PC-9 (cell line): ENCODE measurements at regions not wholly inside any gene's neighbourhood (a gene's known extent, or its start where the extent isn't known, plus 50 kb on each side); places are given as distances from the start of the nearest gene placed in this dataset.

Experiments
- BruUV-seq: library from RNA; stranded (reverse); fragments of 400-500 nt; replicated peaks from 2 replicates; lab custom pipeline; 2021; lab: Mats Ljungman, UMichigan
- CTCF ChIA-PET: fragments of 300-600 bp; sonication (Branson Sonifier 250); formaldehyde crosslinking; loops from one replicate; lab custom pipeline; 2022; ENCODE audit warnings: antibody characterized with exemption; lab: Charles Lee
- POLR2A ChIA-PET: fragments of 300-600 bp; sonication (Branson Sonifier 250); formaldehyde crosslinking; loops from one replicate; lab custom pipeline; 2022; ENCODE audit warnings: antibody characterized with exemption; ENCODE audit not compliant: unreplicated experiment; lab: Charles Lee
- DNase-seq, 2 experiments: peaks; one replicate each; pipeline versions ENCODE4 v3.0.0 to v3.0.0-alpha.2; 2015 to 2022; ENCODE audit warnings: mixed read lengths in 1 of 2
- H2AFZ ChIP-seq: fragments of 200-600 bp; sonication (generic); 2 replicates; pipeline ENCODE4 v1.8.1; 2017; ENCODE audit warnings: antibody characterized with exemption
- H3F3A ChIP-seq: fragments of 200-600 bp; sonication (generic); 2 replicates; pipeline ENCODE4 v1.8.1; 2017; ENCODE audit warnings: antibody characterized with exemption, mild to moderate bottlenecking, low read depth; ENCODE audit not compliant: insufficient read depth
- H3K27ac ChIP-seq: fragments of 200-600 bp; sonication (generic); 2 replicates; pipeline ENCODE4 v1.6.1; 2016; ENCODE audit warnings: mixed run types
- H3K27me3 ChIP-seq: fragments of 200-600 bp; sonication (generic); 2 replicates; pipeline ENCODE4 v1.6.1; 2016; ENCODE audit warnings: low read depth, mixed run types; ENCODE audit not compliant: insufficient read depth
- H3K36me3 ChIP-seq: fragments of 200-600 bp; sonication (generic); 2 replicates; pipeline ENCODE4 v1.6.1; 2016; ENCODE audit warnings: low read depth, mixed run types
- H3K4me1 ChIP-seq: fragments of 200-600 bp; sonication (generic); replicated peaks from 2 replicates; pipeline ENCODE4 v1.6.1; 2016; ENCODE audit warnings: mixed run types; ENCODE audit not compliant: insufficient read depth
- H3K4me2 ChIP-seq: fragments of 200-600 bp; sonication (generic); 2 replicates; pipeline ENCODE4 v1.6.1; 2017; ENCODE audit warnings: mixed run types
- H3K4me3 ChIP-seq: fragments of 200-600 bp; sonication (generic); 2 replicates; pipeline ENCODE4 v1.6.1; 2016; ENCODE audit warnings: mixed run types
- H3K79me2 ChIP-seq: fragments of 200-600 bp; sonication (generic); 2 replicates; pipeline ENCODE4 v1.6.1; 2017; ENCODE audit warnings: low read depth, mixed run types
- H3K9me2 ChIP-seq: fragments of 200-600 bp; sonication (generic); 2 replicates; pipeline ENCODE4 v1.8.1; 2017; ENCODE audit warnings: mild to moderate bottlenecking; ENCODE audit not compliant: insufficient read depth
- H3K9me3 ChIP-seq: fragments of 200-600 bp; sonication (generic); 2 replicates; pipeline ENCODE4 v1.8.1; 2016; ENCODE audit warnings: low read depth; ENCODE audit not compliant: insufficient read depth
- H4K20me1 ChIP-seq: fragments of 200-600 bp; sonication (generic); 2 replicates; pipeline ENCODE4 v1.8.1; 2017; ENCODE audit not compliant: insufficient read depth
- EZH2 ChIP-seq: fragments of 200-600 bp; sonication (generic); IDR thresholded peaks from 2 replicates; pipeline ENCODE4 v1.8.0; 2017; ENCODE audit warnings: antibody characterized with exemption, low read depth
- intact Hi-C: fragments of 100-400 bp; cut with micrococcal nuclease; formaldehyde crosslinking; loops from one replicate; pipeline ENCODE4 v1.10.0; 2022; ENCODE audit not compliant: unreplicated experiment
- TF ChIP-seq, protein P1 (sequence below): fragments of 200-600 bp; sonication (generic); conservative IDR thresholded peaks from 2 replicates; pipeline ENCODE4 v1.6.1; 2017; ENCODE audit warnings: mixed run types, antibody characterized with exemption, mild to moderate bottlenecking, moderate library complexity

DNA sequence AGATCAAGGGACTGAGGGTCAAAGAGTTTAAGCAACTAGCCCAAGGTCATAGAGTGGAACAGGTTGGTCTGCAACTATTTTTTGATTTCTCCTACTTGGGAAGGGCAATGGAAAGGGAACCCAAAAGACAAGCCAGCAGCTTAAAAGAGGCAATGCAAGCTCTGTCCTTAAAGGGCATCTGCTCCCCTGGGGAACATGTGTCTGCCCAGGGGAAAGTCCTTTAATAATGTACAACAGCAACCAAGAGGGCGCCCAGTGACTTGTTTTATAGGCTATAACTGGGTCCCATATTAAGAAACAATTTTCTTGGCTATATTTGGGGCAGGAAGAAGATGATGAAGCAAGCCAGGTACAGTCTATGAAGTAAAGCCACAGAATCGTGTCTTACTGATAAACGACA, 54.7 kb upstream of the RBM47 start:
- H3K79me2 ChIP-seq: no peaks in the 10 kb centered on the region
- no peaks in the 10 kb centered on the region for H3K9me3 ChIP-seq
- H3K27me3 ChIP-seq: no peaks in the 10 kb centered on the region
- ChIA-PET CTCF (no interaction called here), POLR2A (no interaction called here)
- no peaks in the 10 kb centered on the region for H4K20me1 ChIP-seq
- intact Hi-C loops: no loop called here
- no peak for TF ChIP-seq EZH2
- no peaks in the 10 kb centered on the region for H3K9me2 ChIP-seq
- H3K36me3 ChIP-seq: no peaks in the 10 kb centered on the region
- H3F3A ChIP-seq: no peaks in the 10 kb centered on the region
- H3K4me3 ChIP-seq: no peak overlapping the region
- H3K27ac ChIP-seq: no peak overlapping the region
- no peak for DNase-seq
- H2AFZ ChIP-seq: no peak overlapping the region
- BruUV-seq: no TSS peak
- H3K4me2 ChIP-seq: no peak overlapping the region
- peaks cover 29% of the 10 kb centered on the region for H3K4me1 ChIP-seq

DNA sequence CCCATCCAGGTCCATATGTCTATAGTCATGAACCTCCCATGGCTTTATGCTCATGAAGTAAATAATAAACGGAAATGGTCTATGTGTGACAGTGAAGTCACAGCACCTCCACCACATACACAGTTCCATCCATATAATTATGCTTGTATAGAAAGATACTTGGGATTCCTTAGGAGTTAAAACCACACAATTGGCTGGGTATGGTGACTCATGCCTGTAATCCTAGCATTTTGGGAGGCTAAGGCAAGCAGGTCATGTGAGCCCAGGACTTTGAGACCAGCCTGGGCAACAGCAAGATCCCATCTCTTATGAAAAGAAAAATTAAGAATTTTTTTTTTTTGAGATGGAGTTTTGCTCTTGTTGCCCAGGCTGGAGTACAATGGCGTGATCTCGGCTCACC, 55.6 kb upstream of the RBM47 start:
- ChIA-PET POLR2A (no interaction called here), CTCF (no interaction called here)
- no peaks in the 10 kb centered on the region for H3K36me3 ChIP-seq
- no peaks in the 10 kb centered on the region for H4K20me1 ChIP-seq
- H3K4me1 ChIP-seq: peaks cover 29% of the 10 kb centered on the region
- H3K4me2 ChIP-seq: no peak overlapping the region
- no peaks in the 10 kb centered on the region for H3K9me3 ChIP-seq
- H3K4me3 ChIP-seq: no peak overlapping the region
- H2AFZ ChIP-seq: no peak overlapping the region
- no peaks in the 10 kb centered on the region for H3K27me3 ChIP-seq
- H3K9me2 ChIP-seq: no peaks in the 10 kb centered on the region
- H3K79me2 ChIP-seq: no peaks in the 10 kb centered on the region
- no TSS peak for BruUV-seq
- TF ChIP-seq, protein P1, sequence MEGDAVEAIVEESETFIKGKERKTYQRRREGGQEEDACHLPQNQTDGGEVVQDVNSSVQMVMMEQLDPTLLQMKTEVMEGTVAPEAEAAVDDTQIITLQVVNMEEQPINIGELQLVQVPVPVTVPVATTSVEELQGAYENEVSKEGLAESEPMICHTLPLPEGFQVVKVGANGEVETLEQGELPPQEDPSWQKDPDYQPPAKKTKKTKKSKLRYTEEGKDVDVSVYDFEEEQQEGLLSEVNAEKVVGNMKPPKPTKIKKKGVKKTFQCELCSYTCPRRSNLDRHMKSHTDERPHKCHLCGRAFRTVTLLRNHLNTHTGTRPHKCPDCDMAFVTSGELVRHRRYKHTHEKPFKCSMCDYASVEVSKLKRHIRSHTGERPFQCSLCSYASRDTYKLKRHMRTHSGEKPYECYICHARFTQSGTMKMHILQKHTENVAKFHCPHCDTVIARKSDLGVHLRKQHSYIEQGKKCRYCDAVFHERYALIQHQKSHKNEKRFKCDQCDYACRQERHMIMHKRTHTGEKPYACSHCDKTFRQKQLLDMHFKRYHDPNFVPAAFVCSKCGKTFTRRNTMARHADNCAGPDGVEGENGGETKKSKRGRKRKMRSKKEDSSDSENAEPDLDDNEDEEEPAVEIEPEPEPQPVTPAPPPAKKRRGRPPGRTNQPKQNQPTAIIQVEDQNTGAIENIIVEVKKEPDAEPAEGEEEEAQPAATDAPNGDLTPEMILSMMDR: no peak
- TF ChIP-seq EZH2: no peak
- no peak overlapping the region for H3K27ac ChIP-seq
- no peaks in the 10 kb centered on the region for H3F3A ChIP-seq
- peak in 1 of 2 experiments; percentile 64 for DNase-seq
- intact Hi-C loops: no loop called here

DNA sequence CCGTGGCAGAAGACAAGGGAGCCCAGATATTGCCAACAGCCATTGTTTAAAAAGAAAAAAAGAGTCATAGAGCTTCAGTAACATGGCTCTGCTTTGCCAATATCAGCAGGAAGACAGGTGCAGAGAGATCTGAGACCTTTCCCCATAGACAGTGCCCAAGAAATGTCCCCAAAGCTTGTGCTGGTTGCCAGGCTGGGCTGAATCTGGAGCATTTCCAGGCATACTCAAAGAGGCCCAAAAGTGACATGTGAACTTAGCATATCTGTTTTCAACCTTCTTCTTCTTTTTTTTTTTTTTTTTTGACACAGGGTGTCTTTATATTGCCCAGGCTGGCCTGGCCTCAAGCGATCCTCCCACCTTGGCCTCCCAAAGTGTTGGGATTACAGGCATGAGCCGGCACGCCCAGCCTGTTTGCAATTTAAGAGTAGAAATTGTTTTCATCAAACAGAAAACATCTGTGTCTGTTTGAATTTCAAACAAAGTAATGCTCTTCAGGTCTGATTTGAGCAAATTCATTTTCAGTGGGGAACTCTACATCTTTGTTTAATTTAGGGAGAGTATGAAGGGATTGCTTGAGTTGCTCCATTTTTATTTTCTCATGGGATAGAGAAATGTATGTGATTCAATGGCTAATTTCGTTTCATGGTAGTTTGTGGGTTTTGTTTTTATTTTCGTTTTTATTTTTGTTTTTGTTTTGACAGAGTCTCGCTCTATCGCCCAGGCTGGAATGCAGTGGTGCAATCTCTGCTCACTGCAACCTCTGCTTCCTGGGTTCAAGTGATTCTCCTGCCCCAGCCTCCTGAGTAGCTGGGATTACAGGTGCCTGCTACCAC, 56.6 kb upstream of the RBM47 start:
- no peak overlapping the region for H3K4me3 ChIP-seq
- ChIA-PET POLR2A (no interaction called here), CTCF (no interaction called here)
- no peaks in the 10 kb centered on the region for H3K36me3 ChIP-seq
- H3K79me2 ChIP-seq: no peaks in the 10 kb centered on the region
- no peaks in the 10 kb centered on the region for H4K20me1 ChIP-seq
- H3K4me1 ChIP-seq: peaks cover 29% of the 10 kb centered on the region
- no peaks in the 10 kb centered on the region for H3K9me3 ChIP-seq
- no TSS peak for BruUV-seq
- H2AFZ ChIP-seq: no peak overlapping the region
- H3K4me2 ChIP-seq: no peak overlapping the region
- TF ChIP-seq EZH2: no peak
- no peaks in the 10 kb centered on the region for H3K27me3 ChIP-seq
- H3K27ac ChIP-seq: no peak overlapping the region
- no peaks in the 10 kb centered on the region for H3K9me2 ChIP-seq
- DNase-seq: no peak
- no peaks in the 10 kb centered on the region for H3F3A ChIP-seq
- intact Hi-C loops: no loop called here

DNA sequence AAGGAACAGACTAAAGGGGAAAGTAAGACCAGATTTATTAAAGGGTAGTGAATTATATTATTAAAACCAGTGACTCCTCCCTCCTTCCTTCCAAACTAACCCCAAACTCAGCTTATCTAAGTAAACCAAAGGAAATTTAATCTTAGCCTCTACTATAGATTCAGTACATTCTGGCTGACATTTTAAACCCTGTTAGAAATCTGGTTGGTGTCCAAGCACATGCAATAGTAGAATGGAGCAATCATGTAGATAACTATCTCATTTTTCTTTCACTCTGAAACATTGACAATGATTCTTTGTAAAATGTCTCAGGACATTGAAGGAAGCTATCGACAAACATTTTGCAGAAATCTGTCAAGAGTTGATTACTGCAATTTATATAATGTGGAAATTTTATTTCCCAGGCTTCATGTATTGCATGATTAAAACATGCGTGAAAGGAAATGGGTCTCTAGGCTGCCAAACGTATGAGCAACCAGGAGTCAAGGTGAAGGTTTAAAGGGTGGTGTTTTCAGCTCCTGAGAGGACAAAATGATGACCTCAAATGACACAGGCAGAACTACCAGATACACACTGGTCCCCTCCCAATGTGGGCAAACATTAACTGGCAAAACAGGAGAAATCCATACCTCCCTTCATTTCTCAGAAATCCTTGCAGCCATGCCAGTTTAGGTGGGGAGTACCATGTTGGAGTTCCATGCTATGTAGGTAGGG, 58.2 kb upstream of the RBM47 start:
- Histone ChIP-seq H3K4me1 (peaks cover 29% of the 10 kb centered on the region), H3F3A (no peaks in the 10 kb centered on the region), H3K9me3 (no peaks in the 10 kb centered on the region), H3K4me3 (no peak overlapping the region), H3K36me3 (no peaks in the 10 kb centered on the region), H2AFZ (no peak overlapping the region), H3K79me2 (no peaks in the 10 kb centered on the region), H3K27me3 (no peaks in the 10 kb centered on the region), H3K9me2 (no peaks in the 10 kb centered on the region), H4K20me1 (no peaks in the 10 kb centered on the region), H3K4me2 (no peak overlapping the region), H3K27ac (peak overlapping the region; percentile 29; the same call in 1 of the 2 replicates)
- CTCF ChIA-PET: interaction anchor here (0.6 kb wide), 1 partner anchor 47 kb away, joined by 8 read pairs; no protein-coding TSS in a partner anchor
- TF ChIP-seq, protein P1: no peak
- TF ChIP-seq EZH2: no peak
- intact Hi-C loops: no loop called here
- DNase-seq: no peak
- no TSS peak for BruUV-seq
- POLR2A ChIA-PET: interaction anchor here (0.6 kb wide), 1 partner anchor 15 kb away, joined by 3 read pairs; no protein-coding TSS in a partner anchor
